ENCODE measurements at regions not wholly inside any gene's neighbourhood (a gene's known extent, or its start where the extent isn't known, plus 50 kb on each side); places are given as distances from the start of the nearest gene placed in this dataset.

GRCh38 chr1:181987996-181988395 is 73.5 kb downstream of the ZNF648 start:
- no peak overlapping the region for H3K4me3 ChIP-seq
- no peak for TF ChIP-seq EZH2 (IDR thresholded peaks at IDR 0.05; ENCODE audit: low read depth)
- H4K20me1 ChIP-seq (ENCODE audit: insufficient read depth): no peaks in the 10 kb centered on the region
- POLR2A ChIA-PET (ENCODE audit: unreplicated experiment): no interaction called here
- peaks cover 63% of the 10 kb centered on the region for H3K27me3 ChIP-seq (ENCODE audit: insufficient read depth, low read depth)
- no peaks in the 10 kb centered on the region for H3F3A ChIP-seq (ENCODE audit: insufficient read depth, low read depth)
- H2AFZ ChIP-seq: no peak overlapping the region
- no peaks in the 10 kb centered on the region for H3K9me2 ChIP-seq (ENCODE audit: insufficient read depth)
- H3K79me2 ChIP-seq (ENCODE audit: low read depth): no peaks in the 10 kb centered on the region
- no peak for DNase-seq
- CTCF ChIA-PET: no interaction called here
- H3K9me3 ChIP-seq (ENCODE audit: insufficient read depth, low read depth): no peaks in the 10 kb centered on the region
- H3K36me3 ChIP-seq (ENCODE audit: low read depth): no peaks in the 10 kb centered on the region
- H3K27ac ChIP-seq: no peak overlapping the region
- no peak overlapping the region for H3K4me2 ChIP-seq
- no TSS peak for BruUV-seq (replicated peaks)
- intact Hi-C loops (cut with micrococcal nuclease; ENCODE audit: unreplicated experiment): no loop called here
- H3K4me1 ChIP-seq (replicated peaks; ENCODE audit: insufficient read depth): no peaks in the 10 kb centered on the region

- Histone ChIP-seq H3K4me3 (no peak overlapping the region), H3K27me3 (ENCODE audit: insufficient read depth, low read depth) (peaks cover 60% of the 10 kb centered on the region), H3K9me2 (ENCODE audit: insufficient read depth) (no peaks in the 10 kb centered on the region), H3K4me2 (no peak overlapping the region), H3K4me1 (replicated peaks; ENCODE audit: insufficient read depth) (no peaks in the 10 kb centered on the region), H3K27ac (no peak overlapping the region), H3K9me3 (ENCODE audit: insufficient read depth, low read depth) (no peaks in the 10 kb centered on the region), H3F3A (ENCODE audit: insufficient read depth, low read depth) (no peaks in the 10 kb centered on the region), H3K36me3 (ENCODE audit: low read depth) (no peaks in the 10 kb centered on the region), H4K20me1 (ENCODE audit: insufficient read depth) (no peaks in the 10 kb centered on the region), H2AFZ (no peak overlapping the region), H3K79me2 (ENCODE audit: low read depth) (no peaks in the 10 kb centered on the region)
- no TSS peak for BruUV-seq (replicated peaks)
- TF ChIP-seq EZH2 (IDR thresholded peaks at IDR 0.05; ENCODE audit: low read depth) (no peak), CTCF (conservative IDR thresholded peaks at IDR 0.05) (no peak)
- no peak for DNase-seq
- POLR2A ChIA-PET (ENCODE audit: unreplicated experiment): no interaction called here
- intact Hi-C loops (cut with micrococcal nuclease; ENCODE audit: unreplicated experiment): no loop called here
- CTCF ChIA-PET: no interaction called here
These were observed 74.1 kb downstream of the ZNF648 start for GRCh38 chr1:181987334-181987895.

GRCh38 chr1:181986907-181987305 is 74.6 kb downstream of the ZNF648 start:
- Histone ChIP-seq H3F3A (ENCODE audit: insufficient read depth, low read depth) (no peaks in the 10 kb centered on the region), H3K9me3 (ENCODE audit: insufficient read depth, low read depth) (no peaks in the 10 kb centered on the region), H4K20me1 (ENCODE audit: insufficient read depth) (no peaks in the 10 kb centered on the region), H3K36me3 (ENCODE audit: low read depth) (no peaks in the 10 kb centered on the region), H3K9me2 (ENCODE audit: insufficient read depth) (no peaks in the 10 kb centered on the region), H3K79me2 (ENCODE audit: low read depth) (no peaks in the 10 kb centered on the region), H3K4me2 (no peak overlapping the region), H3K4me1 (replicated peaks; ENCODE audit: insufficient read depth) (no peaks in the 10 kb centered on the region), H3K27ac (no peak overlapping the region), H3K4me3 (no peak overlapping the region), H3K27me3 (ENCODE audit: insufficient read depth, low read depth) (peaks cover 65% of the 10 kb centered on the region), H2AFZ (no peak overlapping the region)
- ChIA-PET POLR2A (ENCODE audit: unreplicated experiment) (no interaction called here), CTCF (no interaction called here)
- no peak for DNase-seq
- BruUV-seq (replicated peaks): no TSS peak
- intact Hi-C loops (cut with micrococcal nuclease; ENCODE audit: unreplicated experiment): no loop called here
- TF ChIP-seq CTCF (conservative IDR thresholded peaks at IDR 0.05) (no peak), EZH2 (IDR thresholded peaks at IDR 0.05; ENCODE audit: low read depth) (no peak)
